Amniotic stem cell (primary cell): ENCODE measurements at regions not wholly inside any gene's neighbourhood (a gene's known extent, or its start where the extent isn't known, plus 50 kb on each side); places are given as distances from the start of the nearest gene placed in this dataset.

Source experiments
- DNase-seq: peaks from one replicate; lab custom pipeline; 2025; lab: John Stamatoyannopoulos, UW

- no peak for DNase-seq
Observed at GRCh38 chr6:22027040-22027725, 269.7 kb downstream of the PRL start.

- DNase-seq, result no peak
Observed at GRCh38 chr6:22028403-22029090, 268.3 kb downstream of the PRL start.

GRCh38 chr6:22029171-22029570, 267.7 kb downstream of the PRL start:
- DNase-seq, result no peak

GRCh38 chr6:22030730-22031619, 265.9 kb downstream of the PRL start:
- DNase-seq, result no peak

- DNase-seq, result no peak
Observed at GRCh38 chr6:22035690-22036089, 261.1 kb downstream of the PRL start.

- no peak for DNase-seq
Observed at GRCh38 chr6:22036275-22036674, 260.6 kb downstream of the PRL start.

GRCh38 chr6:22036699-22037098, 260.1 kb downstream of the PRL start:
- DNase-seq, result no peak

GRCh38 chr6:22041797-22042480, 254.9 kb downstream of the PRL start:
- peak; percentile 16 for DNase-seq

- no peak for DNase-seq
Observed at GRCh38 chr6:22042706-22043105, 254.1 kb downstream of the PRL start.

GRCh38 chr6:22043284-22043962, 253.4 kb downstream of the PRL start:
- no peak for DNase-seq

- no peak for DNase-seq
Observed at GRCh38 chr6:22045261-22045912, 251.4 kb downstream of the PRL start.

- no peak for DNase-seq
Observed at GRCh38 chr6:22049002-22049401, 247.8 kb downstream of the PRL start.

GRCh38 chr6:22053391-22053997, 243.3 kb downstream of the PRL start:
- no peak for DNase-seq

GRCh38 chr6:22056398-22056797, 240.4 kb downstream of the PRL start:
- DNase-seq, result no peak

- no peak for DNase-seq
Observed at GRCh38 chr6:22057962-22058361, 238.9 kb downstream of the PRL start.

- no peak for DNase-seq
Observed at GRCh38 chr6:22059126-22059525, 237.7 kb downstream of the PRL start.

GRCh38 chr6:22059946-22060345, 236.9 kb downstream of the PRL start:
- no peak for DNase-seq

- no peak for DNase-seq
Observed at GRCh38 chr6:22062807-22063408, 233.9 kb downstream of the PRL start.

- no peak for DNase-seq
Observed at GRCh38 chr6:22064558-22064957, 232.3 kb downstream of the PRL start.

- no peak for DNase-seq
Observed at GRCh38 chr6:22067122-22067521, 229.7 kb downstream of the PRL start.
